H1 (cell line): ENCODE measurements at regions not wholly inside any gene's neighbourhood (a gene's known extent, or its start where the extent isn't known, plus 50 kb on each side); places are given as distances from the start of the nearest gene placed in this dataset.

Experiments
- BACH1 ChIP-seq: IDR thresholded peaks from 2 replicates; pipeline ENCODE4 v1.6.1; 2012; ENCODE audit warnings: low read length, improper control_type of control experiment
- BCL11A ChIP-seq, 2 experiments: IDR thresholded peaks; one replicate each; pipeline ENCODE4 v1.6.1; 2011; ENCODE audit warnings: low read depth in 2 of 2, low read length in 2 of 2, mild to moderate bottlenecking in 2 of 2
- CHD7 ChIP-seq: fragments of 300-600 bp; sonication (generic); IDR thresholded peaks from 2 replicates; pipeline ENCODE4 v1.7.1; 2012; ENCODE audit warnings: low read length, moderate library complexity, mild to moderate bottlenecking, inconsistent platforms; ENCODE audit not compliant: insufficient replicate concordance
- RAD21 ChIP-seq, 2 experiments: IDR thresholded peaks in 1 of 2; conservative IDR thresholded peaks in 1 of 2; 2 replicates each; pipeline ENCODE4 v1.6.1; 2011; ENCODE audit warnings: low read depth in 2 of 2, low read length in 2 of 2, improper control_type of control experiment in 1 of 2, inconsistent platforms in 1 of 2, mild to moderate bottlenecking in 1 of 2, moderate library complexity in 1 of 2
- SIRT6 ChIP-seq: IDR thresholded peaks from one replicate; pipeline ENCODE4 v1.7.1; 2012; ENCODE audit warnings: low read length, inconsistent platforms
- SP4 ChIP-seq: IDR thresholded peaks from 2 replicates; pipeline ENCODE4 v1.6.1; 2012; ENCODE audit warnings: low read length, inconsistent platforms
- SUZ12 ChIP-seq: fragments of 200-600 bp; sonication (generic); IDR thresholded peaks from 2 replicates; pipeline ENCODE4 v1.6.1; 2012; ENCODE audit warnings: mild to moderate bottlenecking, inconsistent platforms, low read length, moderate library complexity, mixed read lengths
- TAF7 ChIP-seq: optimal IDR thresholded peaks from 2 replicates; pipeline ENCODE3; 2011; ENCODE audit warnings: low read depth, mild to moderate bottlenecking, inconsistent platforms, low read length, moderate library complexity, borderline replicate concordance
- TEAD4 ChIP-seq: IDR thresholded peaks from 2 replicates; pipeline ENCODE4 v1.6.1; 2012; ENCODE audit warnings: low read depth, low read length, inconsistent platforms, mixed read lengths

- no peak for TF ChIP-seq CHD7
- TF ChIP-seq SIRT6: no peak
- TF ChIP-seq SP4: no peak
- no peak for TF ChIP-seq SUZ12
- no peak for TF ChIP-seq BACH1
- TF ChIP-seq BCL11A (IDR thresholded peaks at IDR 0.05; ENCODE audit: low read depth in 2 of 2, low read length in 2 of 2): no peak
- TF ChIP-seq TAF7: no peak
- no peak for TF ChIP-seq TEAD4
- no peak for TF ChIP-seq RAD21 (IDR thresholded peaks at IDR 0.05 in 1 of 2, conservative IDR thresholded peaks at IDR 0.05 in 1 of 2; ENCODE audit: low read depth in 2 of 2, low read length in 2 of 2)
- TF ChIP-seq, all 59 proteins: peak for 0
These were observed 237.8 kb downstream of the LY86 start (continued) for GRCh38 chr6:6826095-6826901.
